ENCODE measurements at regions not wholly inside any gene's neighbourhood (a gene's known extent, or its start where the extent isn't known, plus 50 kb on each side); places are given as distances from the start of the nearest gene placed in this dataset.

DNA sequence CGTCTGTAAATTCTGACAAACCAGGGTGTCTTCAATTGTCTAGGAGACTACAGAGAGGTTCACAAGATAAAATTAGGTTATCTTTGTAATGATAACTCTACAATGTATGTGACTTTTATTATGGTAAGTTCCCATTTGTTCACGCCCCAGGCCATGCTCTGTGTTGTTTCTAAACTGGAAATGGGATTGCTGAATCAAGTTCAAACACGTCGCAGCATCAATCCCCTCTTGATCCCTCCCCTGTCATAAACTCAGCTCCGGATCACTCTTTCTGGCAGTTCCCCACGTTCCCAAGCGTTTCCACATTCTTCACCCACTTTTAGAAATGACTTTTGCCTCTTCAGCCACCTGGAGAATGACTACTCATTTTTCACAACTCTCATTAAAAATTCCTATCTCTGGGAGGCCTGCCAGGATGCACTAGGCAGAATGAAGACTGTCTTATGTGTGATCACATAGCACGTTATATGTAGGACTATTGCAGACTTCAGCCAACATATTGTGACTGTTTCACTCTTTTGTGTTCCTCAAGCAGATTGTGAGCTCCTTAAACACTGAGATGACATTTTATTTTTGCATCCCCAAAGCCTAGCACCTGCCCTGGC lies 1124.2 kb upstream of the WWC1 start:
- no peak for FAIRE-seq
- DNase-seq (ENCODE audit: low spot score): no peak
- 1% methylated on average over 8 of the region's 8 CpGs for WGBS (ENCODE audit: low lambda C conversion rate)
- TF ChIP-seq, protein P1, sequence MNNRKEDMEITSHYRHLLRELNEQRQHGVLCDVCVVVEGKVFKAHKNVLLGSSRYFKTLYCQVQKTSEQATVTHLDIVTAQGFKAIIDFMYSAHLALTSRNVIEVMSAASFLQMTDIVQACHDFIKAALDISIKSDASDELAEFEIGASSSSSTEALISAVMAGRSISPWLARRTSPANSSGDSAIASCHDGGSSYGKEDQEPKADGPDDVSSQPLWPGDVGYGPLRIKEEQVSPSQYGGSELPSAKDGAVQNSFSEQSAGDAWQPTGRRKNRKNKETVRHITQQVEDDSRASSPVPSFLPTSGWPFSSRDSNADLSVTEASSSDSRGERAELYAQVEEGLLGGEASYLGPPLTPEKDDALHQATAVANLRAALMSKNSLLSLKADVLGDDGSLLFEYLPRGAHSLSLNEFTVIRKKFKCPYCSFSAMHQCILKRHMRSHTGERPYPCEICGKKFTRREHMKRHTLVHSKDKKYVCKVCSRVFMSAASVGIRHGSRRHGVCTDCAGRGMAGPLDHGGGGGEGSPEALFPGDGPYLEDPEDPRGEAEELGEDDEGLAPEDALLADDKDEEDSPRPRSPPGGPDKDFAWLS (CRISPR knock-in tag; IDR thresholded peaks at IDR 0.05; ENCODE audit: borderline replicate concordance): no peak
- no peak for TF ChIP-seq PHF5A (CRISPR knock-in tag; IDR thresholded peaks at IDR 0.05; ENCODE audit: low read depth, unreplicated experiment)
- TF ChIP-seq, protein P2, sequence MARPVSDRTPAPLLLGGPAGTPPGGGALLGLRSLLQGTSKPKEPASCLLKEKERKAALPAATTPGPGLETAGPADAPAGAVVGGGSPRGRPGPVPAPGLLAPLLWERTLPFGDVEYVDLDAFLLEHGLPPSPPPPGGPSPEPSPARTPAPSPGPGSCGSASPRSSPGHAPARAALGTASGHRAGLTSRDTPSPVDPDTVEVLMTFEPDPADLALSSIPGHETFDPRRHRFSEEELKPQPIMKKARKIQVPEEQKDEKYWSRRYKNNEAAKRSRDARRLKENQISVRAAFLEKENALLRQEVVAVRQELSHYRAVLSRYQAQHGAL (CRISPR knock-in tag; IDR thresholded peaks at IDR 0.05; ENCODE audit: not compliant biosample characterization): no peak
- no peak for TF ChIP-seq ZNF143 (CRISPR knock-in tag; IDR thresholded peaks at IDR 0.05)
- no peak for TF ChIP-seq ZNF20 (CRISPR knock-in tag; IDR thresholded peaks at IDR 0.05)
- no peak for TF ChIP-seq ZIK1 (CRISPR knock-in tag; IDR thresholded peaks at IDR 0.05; ENCODE audit: borderline replicate concordance, low read depth)
- no peak for TF ChIP-seq YY1 (IDR thresholded peaks at IDR 0.05; ENCODE audit: insufficient read depth, insufficient replicate concordance, low read depth, low read length)
- TF ChIP-seq HMG20B (CRISPR knock-in tag; conservative IDR thresholded peaks at IDR 0.05): no peak
- TF ChIP-seq, protein P3, sequence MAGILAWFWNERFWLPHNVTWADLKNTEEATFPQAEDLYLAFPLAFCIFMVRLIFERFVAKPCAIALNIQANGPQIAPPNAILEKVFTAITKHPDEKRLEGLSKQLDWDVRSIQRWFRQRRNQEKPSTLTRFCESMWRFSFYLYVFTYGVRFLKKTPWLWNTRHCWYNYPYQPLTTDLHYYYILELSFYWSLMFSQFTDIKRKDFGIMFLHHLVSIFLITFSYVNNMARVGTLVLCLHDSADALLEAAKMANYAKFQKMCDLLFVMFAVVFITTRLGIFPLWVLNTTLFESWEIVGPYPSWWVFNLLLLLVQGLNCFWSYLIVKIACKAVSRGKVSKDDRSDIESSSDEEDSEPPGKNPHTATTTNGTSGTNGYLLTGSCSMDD (CRISPR knock-in tag; IDR thresholded peaks at IDR 0.05): no peak
- TF ChIP-seq ZMYM3 (CRISPR knock-in tag; IDR thresholded peaks at IDR 0.05): no peak
- TF ChIP-seq ZSCAN31 (CRISPR knock-in tag; IDR thresholded peaks at IDR 0.05; ENCODE audit: low read depth): no peak
- TF ChIP-seq ZFP36L1 (CRISPR knock-in tag; IDR thresholded peaks at IDR 0.05): no peak
- in situ Hi-C loops (cut with HindIII; ENCODE audit: extremely low pct_ligation_motif_present, low pct_unique_long_range_greater_than_20kb) (no loop called here), intact Hi-C loops (cut with micrococcal nuclease; ENCODE audit: unreplicated experiment) (no loop called here)
- no TSS peak for BruUV-seq (replicated peaks)
- Histone ChIP-seq H3K36me3 (replicated peaks in 1 of 2; ENCODE audit: control insufficient read depth in 1 of 2, insufficient read depth in 2 of 2, low read length in 2 of 2) (no peaks in the 10 kb centered on the region), H3K4me3 (replicated peaks in 1 of 3; ENCODE audit: insufficient read depth in 1 of 3, low read depth in 2 of 3, low read length in 3 of 3) (no peak overlapping the region), H3K79me2 (ENCODE audit: insufficient read depth, low read length) (no peaks in the 10 kb centered on the region), H2AFZ (ENCODE audit: low read length) (no peak overlapping the region), H3K27ac (ENCODE audit: extremely low read length, insufficient read depth, low read length) (no peak overlapping the region), H3K4me2 (ENCODE audit: low read depth, low read length) (no peak overlapping the region), H3K27me3 (ENCODE audit: control insufficient read depth in 1 of 2, insufficient read depth in 2 of 2, low read length in 2 of 2) (no peaks in the 10 kb centered on the region), H3K9ac (ENCODE audit: insufficient read depth, low read depth, low read length) (no peak overlapping the region), H3K9me3 (ENCODE audit: low read length) (no peaks in the 10 kb centered on the region), H4K20me1 (ENCODE audit: insufficient read depth, low read length) (no peaks in the 10 kb centered on the region), H3K4me1 (ENCODE audit: insufficient read depth, low read length) (no peaks in the 10 kb centered on the region)
- ChIA-PET POLR2A (no interaction called here), CTCF (ENCODE audit: low intra/inter-chr PET ratio, low total read pairs) (no interaction called here)
- ATAC-seq: no peak
